ENCODE measurements at regions not wholly inside any gene's neighbourhood (a gene's known extent, or its start where the extent isn't known, plus 50 kb on each side); places are given as distances from the start of the nearest gene placed in this dataset.

DNA sequence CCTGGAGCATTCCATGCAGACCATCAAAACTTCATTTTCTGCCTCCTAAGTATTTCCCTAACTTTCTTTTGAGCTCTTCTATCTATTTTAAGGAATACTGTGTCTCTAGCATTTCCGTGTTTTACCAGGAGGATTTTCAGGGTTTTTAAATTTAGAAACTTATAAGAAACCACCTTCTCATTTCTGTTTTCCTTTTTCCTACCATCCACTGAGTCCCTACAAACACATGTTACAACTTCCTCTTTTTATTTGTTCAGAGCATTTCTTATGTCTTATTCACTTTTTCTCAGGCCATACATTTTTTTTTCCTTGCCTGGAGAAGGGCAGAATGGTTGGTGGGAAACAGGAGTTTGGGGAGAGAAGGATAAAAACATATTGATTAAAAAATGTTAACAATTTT is 130.0 kb upstream of the BMP5 start:
- TF ChIP-seq, protein P1, sequence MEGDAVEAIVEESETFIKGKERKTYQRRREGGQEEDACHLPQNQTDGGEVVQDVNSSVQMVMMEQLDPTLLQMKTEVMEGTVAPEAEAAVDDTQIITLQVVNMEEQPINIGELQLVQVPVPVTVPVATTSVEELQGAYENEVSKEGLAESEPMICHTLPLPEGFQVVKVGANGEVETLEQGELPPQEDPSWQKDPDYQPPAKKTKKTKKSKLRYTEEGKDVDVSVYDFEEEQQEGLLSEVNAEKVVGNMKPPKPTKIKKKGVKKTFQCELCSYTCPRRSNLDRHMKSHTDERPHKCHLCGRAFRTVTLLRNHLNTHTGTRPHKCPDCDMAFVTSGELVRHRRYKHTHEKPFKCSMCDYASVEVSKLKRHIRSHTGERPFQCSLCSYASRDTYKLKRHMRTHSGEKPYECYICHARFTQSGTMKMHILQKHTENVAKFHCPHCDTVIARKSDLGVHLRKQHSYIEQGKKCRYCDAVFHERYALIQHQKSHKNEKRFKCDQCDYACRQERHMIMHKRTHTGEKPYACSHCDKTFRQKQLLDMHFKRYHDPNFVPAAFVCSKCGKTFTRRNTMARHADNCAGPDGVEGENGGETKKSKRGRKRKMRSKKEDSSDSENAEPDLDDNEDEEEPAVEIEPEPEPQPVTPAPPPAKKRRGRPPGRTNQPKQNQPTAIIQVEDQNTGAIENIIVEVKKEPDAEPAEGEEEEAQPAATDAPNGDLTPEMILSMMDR (IDR thresholded peaks at IDR 0.05; ENCODE audit: low read depth, low read length), result no peak
- no peak overlapping the region for H3K4me3 ChIP-seq (ENCODE audit: low read depth, low read length)

DNA sequence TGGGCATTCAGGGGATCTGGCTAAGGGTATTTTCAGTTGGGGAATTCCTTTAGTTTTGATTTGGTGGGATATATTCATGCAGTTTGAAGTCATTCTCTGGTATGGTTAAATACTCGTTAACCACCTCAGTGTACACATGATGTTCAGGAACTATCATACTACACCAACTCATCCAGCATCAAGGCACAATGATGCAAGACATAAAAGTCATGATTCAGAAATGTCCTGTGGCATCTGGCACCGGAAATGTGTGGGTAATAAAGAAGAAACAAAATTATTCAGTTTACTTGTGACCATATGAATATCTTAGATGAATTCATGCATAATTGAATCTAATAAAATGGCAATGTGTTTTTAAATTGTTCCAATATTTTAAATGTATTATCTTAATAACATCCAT is 129.0 kb upstream of the BMP5 start:
- H3K4me3 ChIP-seq (ENCODE audit: low read depth, low read length), result no peak overlapping the region
- TF ChIP-seq, protein P1 (IDR thresholded peaks at IDR 0.05; ENCODE audit: low read depth, low read length), result no peak

DNA sequence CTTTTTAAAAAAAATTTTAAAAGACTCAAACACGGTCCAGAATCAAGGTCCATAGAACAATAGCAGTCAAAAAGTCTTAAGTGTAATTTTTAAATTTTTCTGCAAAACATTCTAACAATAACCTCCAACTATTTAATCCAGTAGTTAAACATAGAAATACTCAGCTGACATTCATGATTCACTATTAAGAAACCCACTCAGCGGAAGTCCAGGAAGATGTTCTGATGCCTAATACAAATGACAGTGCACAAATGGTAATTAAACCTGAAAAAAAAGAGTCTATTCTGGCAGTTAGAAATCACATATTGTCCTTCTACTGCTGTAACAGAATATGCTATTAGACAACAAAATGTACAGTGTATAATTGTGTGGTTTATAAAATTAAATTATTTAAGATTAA is 128.2 kb upstream of the BMP5 start:
- no peak overlapping the region for H3K4me3 ChIP-seq (ENCODE audit: low read depth, low read length)
- TF ChIP-seq, protein P1 (IDR thresholded peaks at IDR 0.05; ENCODE audit: low read depth, low read length), result no peak

DNA sequence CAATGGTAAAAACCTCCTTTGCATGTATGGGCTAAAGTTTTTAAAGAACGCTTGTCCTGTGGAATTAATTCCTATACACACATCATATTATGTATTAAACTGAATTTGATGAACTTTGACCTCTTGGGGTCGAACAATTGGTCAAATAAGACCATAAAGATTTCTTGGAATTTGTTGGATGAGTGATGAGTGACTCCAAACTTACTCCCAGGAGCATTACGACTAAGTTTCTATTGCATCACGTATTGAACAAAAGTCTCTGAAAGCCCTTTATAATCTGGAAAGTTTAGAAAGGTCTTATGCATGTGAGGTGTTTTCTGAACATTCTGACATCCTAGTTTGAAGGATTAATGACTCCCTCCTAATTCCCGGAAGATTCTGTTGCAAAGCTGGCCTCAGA is 126.9 kb upstream of the BMP5 start:
- TF ChIP-seq, protein P1 (IDR thresholded peaks at IDR 0.05; ENCODE audit: low read depth, low read length), result no peak
- no peak overlapping the region for H3K4me3 ChIP-seq (ENCODE audit: low read depth, low read length)

DNA sequence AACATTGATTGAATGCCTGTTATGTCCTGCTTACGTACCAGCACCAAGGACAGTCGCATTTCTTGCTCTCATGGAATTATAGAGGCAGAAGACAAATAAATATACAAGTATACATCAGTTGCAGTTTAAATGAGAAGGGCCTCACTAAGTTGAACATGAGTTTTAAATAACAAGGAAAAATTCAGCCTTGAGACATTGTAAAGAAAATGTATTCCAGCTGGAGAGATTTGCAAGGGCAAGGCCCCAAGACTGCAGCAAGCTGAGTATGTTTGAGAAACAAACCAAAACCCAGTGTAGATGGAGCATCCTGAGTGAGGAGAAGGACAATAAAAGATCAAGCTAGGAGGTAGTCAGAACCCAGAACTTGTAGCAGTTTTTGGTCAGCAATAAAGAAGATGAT is 123.2 kb upstream of the BMP5 start:
- TF ChIP-seq, protein P1 (IDR thresholded peaks at IDR 0.05; ENCODE audit: low read depth, low read length), result no peak
- no peak overlapping the region for H3K4me3 ChIP-seq (ENCODE audit: low read depth, low read length)

DNA sequence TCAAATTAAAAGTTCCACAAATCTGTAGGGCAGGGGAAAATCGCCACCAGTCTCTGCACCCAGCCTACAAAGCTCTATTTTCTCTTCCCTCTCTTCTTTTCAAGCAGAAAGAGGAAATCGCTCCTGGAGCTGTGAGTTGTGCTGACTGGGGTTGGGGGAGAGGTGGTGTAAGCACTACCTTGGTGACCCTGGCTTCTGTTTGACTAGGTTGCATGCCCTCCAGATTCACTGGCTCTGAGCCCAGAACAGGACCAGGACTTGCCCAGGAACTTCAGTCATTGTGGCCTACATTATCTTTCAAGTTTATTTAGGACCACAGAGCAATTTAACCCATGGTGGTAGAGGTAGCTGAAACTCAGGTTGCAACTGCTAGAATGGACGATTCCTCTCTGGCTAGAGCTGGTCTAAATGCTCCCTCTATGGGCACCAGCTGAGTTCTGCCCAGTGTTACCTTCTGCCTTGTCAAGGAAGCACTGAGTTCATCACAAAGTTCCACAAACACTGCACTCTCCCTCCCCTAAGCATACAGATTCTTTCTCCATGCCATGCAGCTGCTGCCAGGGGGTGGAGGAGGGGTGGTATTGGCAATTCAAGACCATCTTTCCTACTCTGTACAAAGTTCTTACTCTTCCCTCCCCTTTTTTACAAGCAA is 122.0 kb upstream of the BMP5 start:
- H3K4me3 ChIP-seq (ENCODE audit: low read depth, low read length), result no peak overlapping the region
- TF ChIP-seq, protein P1 (IDR thresholded peaks at IDR 0.05; ENCODE audit: low read depth, low read length), result no peak

DNA sequence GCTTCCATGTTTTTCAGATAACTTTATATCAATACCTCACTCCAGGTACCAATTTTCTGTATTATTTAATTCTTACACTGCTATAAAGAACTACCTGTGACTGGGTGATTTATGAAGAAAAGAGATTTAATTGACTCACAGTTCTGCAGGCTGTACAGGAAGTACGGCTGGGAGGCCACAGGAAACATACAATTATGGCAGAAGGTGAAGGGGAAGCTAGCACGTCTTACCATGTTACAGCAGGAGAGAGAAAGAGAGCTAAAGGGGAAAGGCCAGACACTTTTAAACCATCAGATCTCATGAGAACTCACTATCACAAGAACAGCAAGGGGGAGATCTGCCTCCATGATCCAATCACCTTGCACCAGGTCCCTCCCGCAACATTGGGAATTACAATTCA is 119.1 kb upstream of the BMP5 start:
- TF ChIP-seq, protein P1 (IDR thresholded peaks at IDR 0.05; ENCODE audit: low read depth, low read length), result no peak
- H3K4me3 ChIP-seq (ENCODE audit: low read depth, low read length), result no peak overlapping the region
